NCI-H2029 treated with DMSO at 0.1 percent for 48 hours (cell line): ENCODE measurements at regions not wholly inside any gene's neighbourhood (a gene's known extent, or its start where the extent isn't known, plus 50 kb on each side); places are given as distances from the start of the nearest gene placed in this dataset.

Experiments used
- DNase-seq: peaks from one replicate; lab custom pipeline; 2025; lab: John Stamatoyannopoulos, UW

- no peak for DNase-seq
Measured at GRCh38 chr11:119490253-119491006, 67.5 kb upstream of the THY1 start.

DNA sequence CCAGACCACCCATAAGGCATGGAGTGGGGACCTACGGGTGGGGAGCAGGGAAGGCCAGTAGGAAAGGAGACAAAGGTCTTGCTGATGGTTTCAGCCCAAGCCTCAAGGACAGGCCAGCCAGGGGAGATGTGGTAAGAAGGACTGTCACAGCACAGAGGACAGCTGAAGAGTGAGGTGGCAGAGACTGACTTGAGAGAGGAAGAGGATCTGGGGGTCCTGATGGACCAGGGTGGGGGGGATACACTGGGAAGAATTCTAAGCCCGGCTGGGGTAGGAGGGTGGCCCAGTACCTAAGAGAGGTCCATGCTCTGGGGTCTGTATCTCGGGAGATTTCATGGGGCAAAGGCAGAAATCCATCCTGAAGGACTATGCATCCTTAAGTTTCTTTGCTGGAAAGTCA lies 66.1 kb upstream of the THY1 start:
- no peak for DNase-seq

DNA sequence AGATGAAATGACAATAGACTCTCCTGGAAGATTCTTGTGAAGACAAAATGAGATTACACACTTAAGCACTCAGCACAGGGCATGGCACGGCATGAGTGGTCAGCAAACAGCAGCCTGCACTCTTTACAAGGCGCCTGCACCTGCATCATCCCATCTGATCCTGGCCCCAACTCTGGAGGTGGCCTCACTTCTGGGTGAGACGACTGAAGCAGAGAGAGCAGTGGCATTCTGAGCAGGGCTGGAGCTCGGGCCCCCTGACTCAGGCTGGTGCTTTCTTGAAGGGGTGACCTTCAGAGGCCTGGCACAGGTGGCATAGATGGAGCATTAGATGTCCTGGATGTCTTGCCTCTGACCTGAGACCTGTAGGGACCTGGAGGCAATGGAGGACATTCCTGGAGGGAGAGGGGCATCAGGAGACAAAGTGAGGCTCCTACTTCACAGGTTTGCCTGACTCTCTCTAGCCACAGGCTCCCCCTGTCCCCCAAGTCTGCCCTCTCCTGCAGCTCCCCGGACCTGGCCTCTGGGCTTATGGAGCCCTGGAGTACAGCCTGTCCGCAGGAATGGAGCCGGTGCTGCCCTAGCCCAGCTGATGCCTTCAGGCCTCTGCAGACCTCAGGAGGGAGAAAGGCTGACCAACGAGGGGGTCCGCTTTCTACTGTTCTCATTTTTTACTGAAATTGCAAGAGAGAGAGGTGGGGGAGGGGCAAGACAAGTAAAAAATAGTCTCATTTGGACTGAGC lies 65.5 kb upstream of the THY1 start:
- no peak for DNase-seq

GRCh38 chr11:119486691-119487259 lies 63.8 kb upstream of the THY1 start:
- DNase-seq: no peak

DNA sequence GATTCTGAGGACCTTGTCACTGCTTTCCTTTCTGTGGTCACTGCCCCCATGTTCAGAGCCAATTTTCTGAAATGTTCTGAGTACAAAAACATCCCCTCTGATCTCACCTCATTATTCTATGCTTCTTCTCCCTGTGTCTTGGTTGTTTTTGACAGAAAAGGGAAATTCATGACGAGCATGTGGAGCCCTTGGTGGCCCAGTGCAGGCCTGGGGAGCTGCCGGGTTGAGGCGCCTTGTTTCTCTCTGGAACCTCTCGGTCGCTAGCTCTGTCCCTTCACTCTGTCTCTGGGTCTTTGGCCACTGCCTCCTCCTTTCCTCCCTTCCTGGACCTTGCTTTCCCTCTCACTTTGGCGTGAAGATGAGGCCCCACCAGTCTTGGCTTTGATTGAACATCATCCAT lies 63.0 kb upstream of the THY1 start:
- DNase-seq: no peak

DNA sequence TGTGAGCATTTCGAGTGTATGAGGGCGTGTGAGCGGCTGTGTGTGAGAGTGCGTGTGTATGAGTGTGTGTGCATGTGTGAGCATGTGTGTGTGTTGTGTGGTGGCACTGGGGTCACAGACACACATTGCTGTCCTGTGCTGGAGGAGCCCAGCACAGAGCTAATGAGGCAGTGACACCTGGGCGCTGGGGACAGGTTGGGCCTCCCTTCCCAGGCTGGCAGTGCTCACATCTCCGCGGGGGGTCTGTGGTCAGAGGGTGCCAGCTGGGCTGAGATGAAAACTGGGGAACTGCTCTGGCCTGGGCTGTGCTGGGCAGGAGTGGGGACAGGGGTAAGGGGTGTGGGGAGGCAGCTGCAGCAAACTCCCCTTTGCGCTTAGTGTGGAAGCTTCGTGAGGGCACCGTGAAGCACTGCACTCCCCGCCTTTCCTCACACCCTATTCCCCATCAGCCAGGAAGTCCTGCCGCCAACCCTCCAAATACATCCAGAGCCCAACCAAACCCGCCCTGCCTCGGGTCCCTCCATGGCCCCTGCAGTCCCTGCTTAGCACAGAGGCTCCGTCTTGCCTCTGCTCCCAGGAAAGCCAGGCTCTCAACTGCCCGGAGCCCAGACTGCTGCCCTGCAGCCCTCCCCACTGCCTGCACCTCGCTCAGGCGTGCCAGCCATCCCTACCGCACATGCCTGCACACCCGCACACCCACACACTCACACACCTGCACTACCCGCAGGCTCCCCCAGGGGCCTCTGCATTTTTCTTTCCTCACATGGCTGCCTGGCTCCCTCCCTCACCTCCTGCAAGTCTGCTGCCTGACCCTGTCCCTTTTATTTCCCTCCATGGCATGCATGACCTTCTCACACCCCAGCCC lies 62.0 kb upstream of the THY1 start:
- DNase-seq: no peak

- DNase-seq: no peak
Measured at GRCh38 chr11:119483881-119484371, 61.0 kb upstream of the THY1 start.

DNA sequence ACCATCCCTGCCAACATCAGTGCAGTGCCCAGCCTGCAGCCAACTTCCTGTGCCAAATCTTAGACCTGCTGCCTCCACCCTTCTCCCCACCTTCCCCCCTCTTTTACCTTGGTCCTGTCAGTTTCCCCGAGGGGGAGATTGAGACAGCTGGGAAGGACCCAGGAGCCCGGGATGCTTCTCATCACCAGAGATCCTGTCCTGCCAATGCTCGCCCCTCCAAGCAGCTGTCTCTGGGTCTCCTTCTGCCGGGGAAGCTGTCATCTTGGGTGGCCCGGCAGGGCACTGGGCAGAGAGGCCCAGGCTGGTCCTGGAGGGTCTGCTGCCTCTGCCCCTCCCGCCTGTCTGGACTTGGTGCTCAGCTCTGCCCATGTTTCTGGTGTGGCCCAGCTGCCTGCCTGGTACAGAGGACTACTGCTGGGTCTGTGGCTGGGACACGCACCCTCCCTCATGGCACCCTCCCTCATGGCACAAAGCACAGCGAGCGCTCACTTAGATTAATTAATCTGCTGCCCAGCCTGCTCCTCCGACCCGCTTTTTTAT lies 60.4 kb upstream of the THY1 start:
- no peak for DNase-seq

- no peak for DNase-seq
Measured at GRCh38 chr11:119482521-119483011, 59.6 kb upstream of the THY1 start.

DNA sequence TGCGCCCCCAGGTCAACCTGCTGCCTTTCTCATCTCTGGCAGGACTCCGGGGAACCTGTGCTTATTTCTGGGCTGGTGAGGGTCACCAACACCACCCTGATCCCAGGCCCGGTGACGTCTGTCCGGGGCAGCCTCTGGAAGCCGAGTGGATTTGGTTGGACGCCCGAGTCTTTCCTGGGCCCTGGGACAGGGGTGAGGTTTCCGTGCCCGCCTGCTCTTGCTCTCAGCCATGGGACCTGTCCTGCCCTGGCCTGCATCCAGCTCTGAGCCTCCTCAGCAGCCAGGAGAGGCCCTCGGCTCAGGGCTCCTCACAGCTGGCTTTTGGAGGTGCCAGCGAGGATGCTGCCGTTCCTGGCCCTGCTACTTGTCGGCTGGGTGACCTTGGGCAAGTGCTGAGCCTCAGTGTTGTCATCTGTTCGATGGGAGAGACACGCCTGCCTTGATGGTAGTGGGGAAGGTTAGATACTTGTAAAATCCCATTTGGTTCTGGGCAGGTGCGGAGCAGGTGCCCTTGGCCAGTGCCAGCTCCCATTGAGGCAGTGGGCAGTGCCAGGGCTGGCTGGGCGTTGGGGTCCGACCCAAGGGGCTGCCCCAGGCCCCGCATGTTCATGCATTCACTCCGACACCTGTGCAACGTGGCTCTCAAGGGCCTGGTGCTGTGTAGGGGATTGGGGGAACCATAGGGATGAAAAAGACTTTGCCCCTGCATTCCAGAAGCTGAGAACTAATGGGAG lies 58.9 kb upstream of the THY1 start:
- no peak for DNase-seq

GRCh38 chr11:119481021-119481666 lies 58.2 kb upstream of the THY1 start:
- DNase-seq: peak; percentile 35

GRCh38 chr11:119480380-119481020 lies 57.5 kb upstream of the THY1 start:
- DNase-seq: no peak

DNA sequence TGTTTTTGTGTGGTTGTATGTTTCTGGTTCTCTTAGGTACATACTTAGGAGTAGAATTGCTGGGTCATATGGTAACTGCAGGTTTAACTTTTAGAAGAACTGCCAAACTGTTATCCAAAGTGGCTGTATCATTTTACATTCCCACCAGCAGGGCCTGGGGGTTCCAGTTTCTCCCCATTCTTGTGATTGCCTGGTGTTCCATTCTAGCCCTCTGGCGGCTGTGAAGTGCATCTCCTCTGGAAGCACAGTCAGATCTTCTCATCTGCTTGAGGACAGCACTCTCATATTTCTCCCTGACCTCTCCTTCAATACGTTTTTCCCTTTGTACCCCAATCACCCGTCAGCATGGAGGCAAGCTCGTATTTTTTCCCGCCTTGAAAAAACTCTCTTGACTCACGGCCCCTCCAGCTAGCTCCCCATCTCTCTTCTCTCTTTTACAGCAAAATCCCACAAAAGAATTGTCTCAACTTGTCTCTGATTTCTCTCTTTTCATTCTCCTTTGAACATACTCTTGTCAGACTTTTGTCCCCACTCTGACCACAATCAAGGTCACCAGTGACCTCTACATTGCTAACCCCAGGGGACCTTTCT lies 56.8 kb upstream of the THY1 start:
- no peak for DNase-seq

DNA sequence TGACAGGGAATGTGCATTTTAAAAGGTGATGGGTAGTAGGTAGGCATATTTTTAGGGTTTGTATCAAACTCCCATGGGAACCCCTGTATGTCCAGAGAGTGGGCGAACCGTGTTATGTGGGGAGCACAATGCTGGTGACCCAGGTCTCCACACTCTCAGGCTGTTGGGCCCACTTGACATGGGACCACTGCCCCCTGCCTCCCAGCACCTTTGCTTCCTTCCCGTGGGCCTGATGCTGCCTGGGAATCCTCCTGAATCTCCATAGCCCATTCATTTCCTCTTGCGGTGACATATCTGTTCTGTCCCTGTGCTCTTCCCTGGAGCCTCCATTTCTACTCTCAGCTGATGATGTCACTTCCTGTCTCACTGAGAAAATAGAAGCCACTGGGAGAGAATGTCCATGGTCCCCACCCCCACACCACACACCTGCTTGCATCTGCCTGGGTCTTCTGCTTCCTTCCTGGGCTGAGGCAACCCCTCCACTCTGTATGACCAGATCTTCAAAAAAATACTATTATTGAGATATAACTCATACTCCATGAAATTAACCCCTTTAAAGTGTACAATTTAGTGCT lies 55.8 kb upstream of the THY1 start:
- DNase-seq: no peak

GRCh38 chr11:119476666-119477331 lies 53.8 kb upstream of the THY1 start:
- no peak for DNase-seq

DNA sequence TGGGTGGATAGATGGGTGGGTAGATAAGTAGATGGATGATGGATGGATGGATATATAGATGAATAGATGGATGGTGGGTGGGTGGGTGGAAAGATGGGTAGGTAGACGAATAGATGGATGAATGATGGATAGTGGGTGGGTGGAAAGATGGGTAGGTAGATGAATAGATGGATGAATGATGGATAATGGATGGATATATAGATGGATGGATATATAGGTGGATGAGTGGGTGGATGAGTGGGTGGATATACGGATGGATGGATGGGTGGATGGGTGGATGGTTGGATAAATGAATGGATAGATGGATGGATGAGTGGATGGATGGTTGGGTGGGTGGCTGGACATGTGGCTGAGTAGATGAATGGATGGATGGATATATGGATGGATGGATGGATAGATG lies 53.1 kb upstream of the THY1 start:
- no peak for DNase-seq

- peak; percentile 45 for DNase-seq
Measured at GRCh38 chr11:119474682-119475596, 52.0 kb upstream of the THY1 start.
